ENCODE measurements at regions not wholly inside any gene's neighbourhood (a gene's known extent, or its start where the extent isn't known, plus 50 kb on each side); places are given as distances from the start of the nearest gene placed in this dataset.

GRCh38 chr2:64318476-64318748 lies 135.6 kb upstream of the LGALSL start:
- no peaks in the 10 kb centered on the region for H3K4me1 ChIP-seq (ENCODE audit: control insufficient read depth, insufficient read depth, low read length)
- no peaks in the 10 kb centered on the region for H3K36me3 ChIP-seq (ENCODE audit: control insufficient read depth, insufficient read depth, low read length)
- H3K27me3 ChIP-seq (ENCODE audit: control insufficient read depth, insufficient read depth, low read length): no peaks in the 10 kb centered on the region
- H3K4me3 ChIP-seq (ENCODE audit: low read length): no peak overlapping the region
- no peak overlapping the region for H3K9ac ChIP-seq (ENCODE audit: low read length)
- H3K27ac ChIP-seq (ENCODE audit: low read depth, low read length): no peak overlapping the region

- no peaks in the 10 kb centered on the region for H3K27me3 ChIP-seq (ENCODE audit: control insufficient read depth, insufficient read depth, low read length)
Observed at GRCh38 chr2:64319896-64320295, 134.1 kb upstream of the LGALSL start.

GRCh38 chr2:64322433-64322832 lies 131.5 kb upstream of the LGALSL start:
- H3K4me1 ChIP-seq (ENCODE audit: control insufficient read depth, insufficient read depth, low read length): peaks cover 2% of the 10 kb centered on the region
- H3K27ac ChIP-seq (ENCODE audit: low read depth, low read length): no peak overlapping the region
- no peaks in the 10 kb centered on the region for H3K27me3 ChIP-seq (ENCODE audit: control insufficient read depth, insufficient read depth, low read length)
- H3K4me3 ChIP-seq (ENCODE audit: low read length): no peak overlapping the region
- H3K9ac ChIP-seq (ENCODE audit: low read length): no peak overlapping the region
- no peaks in the 10 kb centered on the region for H3K36me3 ChIP-seq (ENCODE audit: control insufficient read depth, insufficient read depth, low read length)

More at GRCh38 chr2:64319896-64320295, 134.1 kb upstream of the LGALSL start:
- no peaks in the 10 kb centered on the region for H3K4me1 ChIP-seq (ENCODE audit: control insufficient read depth, insufficient read depth, low read length)
- no peaks in the 10 kb centered on the region for H3K36me3 ChIP-seq (ENCODE audit: control insufficient read depth, insufficient read depth, low read length)
- no peak overlapping the region for H3K27ac ChIP-seq (ENCODE audit: low read depth, low read length)
- no peak overlapping the region for H3K9ac ChIP-seq (ENCODE audit: low read length)
- H3K4me3 ChIP-seq (ENCODE audit: low read length): no peak overlapping the region

GRCh38 chr2:64323197-64323596 lies 130.8 kb upstream of the LGALSL start:
- H3K4me3 ChIP-seq (ENCODE audit: low read length): no peak overlapping the region
- H3K36me3 ChIP-seq (ENCODE audit: control insufficient read depth, insufficient read depth, low read length): no peaks in the 10 kb centered on the region
- no peak overlapping the region for H3K9ac ChIP-seq (ENCODE audit: low read length)
- peaks cover 2% of the 10 kb centered on the region for H3K4me1 ChIP-seq (ENCODE audit: control insufficient read depth, insufficient read depth, low read length)
- H3K27ac ChIP-seq (ENCODE audit: low read depth, low read length): no peak overlapping the region
- no peaks in the 10 kb centered on the region for H3K27me3 ChIP-seq (ENCODE audit: control insufficient read depth, insufficient read depth, low read length)

- Histone ChIP-seq H3K27ac (ENCODE audit: low read depth, low read length) (no peak overlapping the region), H3K9ac (ENCODE audit: low read length) (no peak overlapping the region), H3K36me3 (ENCODE audit: control insufficient read depth, insufficient read depth, low read length) (no peaks in the 10 kb centered on the region), H3K4me3 (ENCODE audit: low read length) (no peak overlapping the region), H3K4me1 (ENCODE audit: control insufficient read depth, insufficient read depth, low read length) (peaks cover 2% of the 10 kb centered on the region), H3K27me3 (ENCODE audit: control insufficient read depth, insufficient read depth, low read length) (no peaks in the 10 kb centered on the region)
Observed at GRCh38 chr2:64324746-64325410, 129.1 kb upstream of the LGALSL start.

- peaks cover 6% of the 10 kb centered on the region for H3K4me1 ChIP-seq (ENCODE audit: control insufficient read depth, insufficient read depth, low read length)
- no peak overlapping the region for H3K4me3 ChIP-seq (ENCODE audit: low read length)
- no peaks in the 10 kb centered on the region for H3K36me3 ChIP-seq (ENCODE audit: control insufficient read depth, insufficient read depth, low read length)
- no peak overlapping the region for H3K9ac ChIP-seq (ENCODE audit: low read length)
- H3K27ac ChIP-seq (ENCODE audit: low read depth, low read length): no peak overlapping the region
- no peaks in the 10 kb centered on the region for H3K27me3 ChIP-seq (ENCODE audit: control insufficient read depth, insufficient read depth, low read length)
Observed at GRCh38 chr2:64325477-64325851, 128.5 kb upstream of the LGALSL start.

GRCh38 chr2:64325852-64326577 lies 127.9 kb upstream of the LGALSL start:
- Histone ChIP-seq H3K27me3 (ENCODE audit: control insufficient read depth, insufficient read depth, low read length) (no peaks in the 10 kb centered on the region), H3K4me3 (ENCODE audit: low read length) (no peak overlapping the region), H3K4me1 (ENCODE audit: control insufficient read depth, insufficient read depth, low read length) (peaks cover 10% of the 10 kb centered on the region), H3K9ac (ENCODE audit: low read length) (no peak overlapping the region), H3K27ac (ENCODE audit: low read depth, low read length) (no peak overlapping the region), H3K36me3 (ENCODE audit: control insufficient read depth, insufficient read depth, low read length) (no peaks in the 10 kb centered on the region)

GRCh38 chr2:64326578-64327050 lies 127.3 kb upstream of the LGALSL start:
- Histone ChIP-seq H3K9ac (ENCODE audit: low read length) (no peak overlapping the region), H3K36me3 (ENCODE audit: control insufficient read depth, insufficient read depth, low read length) (no peaks in the 10 kb centered on the region), H3K27ac (ENCODE audit: low read depth, low read length) (no peak overlapping the region), H3K4me1 (ENCODE audit: control insufficient read depth, insufficient read depth, low read length) (peaks cover 13% of the 10 kb centered on the region), H3K4me3 (ENCODE audit: low read length) (no peak overlapping the region), H3K27me3 (ENCODE audit: control insufficient read depth, insufficient read depth, low read length) (no peaks in the 10 kb centered on the region)

GRCh38 chr2:64327129-64327509 lies 126.8 kb upstream of the LGALSL start:
- no peaks in the 10 kb centered on the region for H3K36me3 ChIP-seq (ENCODE audit: control insufficient read depth, insufficient read depth, low read length)
- no peak overlapping the region for H3K9ac ChIP-seq (ENCODE audit: low read length)
- H3K27me3 ChIP-seq (ENCODE audit: control insufficient read depth, insufficient read depth, low read length): no peaks in the 10 kb centered on the region
- peak overlapping the region; percentile 78 for H3K27ac ChIP-seq (ENCODE audit: low read depth, low read length)
- H3K4me1 ChIP-seq (ENCODE audit: control insufficient read depth, insufficient read depth, low read length): peaks cover 13% of the 10 kb centered on the region
- peak overlapping the region; percentile 22 for H3K4me3 ChIP-seq (ENCODE audit: low read length)

- peak overlapping the region; percentile 8 for H3K9ac ChIP-seq (ENCODE audit: low read length)
- H3K27me3 ChIP-seq (ENCODE audit: control insufficient read depth, insufficient read depth, low read length): no peaks in the 10 kb centered on the region
- peaks cover 13% of the 10 kb centered on the region for H3K4me1 ChIP-seq (ENCODE audit: control insufficient read depth, insufficient read depth, low read length)
- H3K27ac ChIP-seq (ENCODE audit: low read depth, low read length): peak overlapping the region; percentile 78
- no peaks in the 10 kb centered on the region for H3K36me3 ChIP-seq (ENCODE audit: control insufficient read depth, insufficient read depth, low read length)
- H3K4me3 ChIP-seq (ENCODE audit: low read length): peak overlapping the region; percentile 22
Observed at GRCh38 chr2:64327510-64328414, 126.2 kb upstream of the LGALSL start.

- H3K9ac ChIP-seq (ENCODE audit: low read length): no peak overlapping the region
Observed at GRCh38 chr2:64328415-64328722, 125.6 kb upstream of the LGALSL start.

GRCh38 chr2:64328756-64329155 lies 125.2 kb upstream of the LGALSL start:
- no peak overlapping the region for H3K4me3 ChIP-seq (ENCODE audit: low read length)
- H3K9ac ChIP-seq (ENCODE audit: low read length): no peak overlapping the region
- H3K27ac ChIP-seq (ENCODE audit: low read depth, low read length): no peak overlapping the region
- H3K27me3 ChIP-seq (ENCODE audit: control insufficient read depth, insufficient read depth, low read length): no peaks in the 10 kb centered on the region
- H3K36me3 ChIP-seq (ENCODE audit: control insufficient read depth, insufficient read depth, low read length): no peaks in the 10 kb centered on the region
- peaks cover 13% of the 10 kb centered on the region for H3K4me1 ChIP-seq (ENCODE audit: control insufficient read depth, insufficient read depth, low read length)

More at GRCh38 chr2:64328415-64328722, 125.6 kb upstream of the LGALSL start:
- Histone ChIP-seq H3K4me3 (ENCODE audit: low read length) (no peak overlapping the region), H3K36me3 (ENCODE audit: control insufficient read depth, insufficient read depth, low read length) (no peaks in the 10 kb centered on the region), H3K4me1 (ENCODE audit: control insufficient read depth, insufficient read depth, low read length) (peaks cover 13% of the 10 kb centered on the region), H3K27me3 (ENCODE audit: control insufficient read depth, insufficient read depth, low read length) (no peaks in the 10 kb centered on the region), H3K27ac (ENCODE audit: low read depth, low read length) (no peak overlapping the region)
